Neural cell (in vitro differentiated cells): ENCODE measurements at regions not wholly inside any gene's neighbourhood (a gene's known extent, or its start where the extent isn't known, plus 50 kb on each side); places are given as distances from the start of the nearest gene placed in this dataset.

ENCODE experiments used
- EP300 ChIP-seq: fragments of 450-650 bp; conservative IDR thresholded peaks from 2 replicates; pipeline ENCODE4 v1.6.1; 2014; ENCODE audit warnings: antibody characterized with exemption, mild to moderate bottlenecking, moderate library complexity; ENCODE audit not compliant: poor library complexity, severe bottlenecking
- EZH2 ChIP-seq: fragments of 200-600, 300-800 bp; shearing (Covaris generic), sonication (generic); IDR thresholded peaks from 2 replicates; pipeline ENCODE4 v1.6.1; 2014; ENCODE audit warnings: antibody characterized with exemption, low read length, borderline replicate concordance, mild to moderate bottlenecking; ENCODE audit not compliant: insufficient read depth, poor library complexity, severe bottlenecking
- MXI1 ChIP-seq: fragments of 450-650 bp; conservative IDR thresholded peaks from 2 replicates; pipeline ENCODE4 v1.6.1; 2014; ENCODE audit warnings: antibody characterized with exemption, mild to moderate bottlenecking; ENCODE audit not compliant: poor library complexity, severe bottlenecking
- POLR2AphosphoS5 ChIP-seq: IDR thresholded peaks from 2 replicates; pipeline ENCODE4 v1.6.1; 2012
- RAD21 ChIP-seq: fragments of 450-650 bp; conservative IDR thresholded peaks from 2 replicates; pipeline ENCODE4 v1.6.1; 2014; ENCODE audit warnings: antibody characterized with exemption, mild to moderate bottlenecking, moderate library complexity
- TAF1 ChIP-seq: IDR thresholded peaks from 2 replicates; pipeline ENCODE4 v1.6.1; 2012; ENCODE audit warnings: low read depth
- TF ChIP-seq, protein P1 (sequence below): fragments of 450-650 bp; IDR thresholded peaks from 2 replicates; pipeline ENCODE4 v1.5.1; 2014; ENCODE audit warnings: antibody characterized with exemption, mild to moderate bottlenecking, moderate library complexity; ENCODE audit not compliant: poor library complexity, severe bottlenecking
- TF ChIP-seq, protein P2 (sequence below): IDR thresholded peaks from 2 replicates; pipeline ENCODE4 v1.6.1; 2012; ENCODE audit warnings: borderline replicate concordance

DNA sequence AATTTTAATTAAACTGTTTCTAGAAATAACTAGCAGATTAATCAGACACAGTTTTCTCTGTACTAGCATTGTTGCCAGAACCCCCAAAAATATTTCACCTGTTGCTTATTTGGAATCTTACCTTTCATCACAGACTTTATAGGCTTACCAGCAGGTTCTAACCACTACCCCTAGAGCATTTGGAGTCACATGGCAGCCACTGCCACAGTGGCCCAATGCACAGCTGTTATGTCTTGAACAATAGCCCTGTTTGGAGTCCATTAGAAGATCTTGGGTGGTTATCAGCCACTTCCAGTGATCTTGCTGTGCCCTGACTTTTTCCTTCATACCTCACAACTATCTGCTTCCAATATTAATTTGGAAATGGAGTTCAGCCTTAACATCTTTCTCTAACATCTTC, 186.2 kb upstream of the TANK start:
- TF ChIP-seq, protein P1, sequence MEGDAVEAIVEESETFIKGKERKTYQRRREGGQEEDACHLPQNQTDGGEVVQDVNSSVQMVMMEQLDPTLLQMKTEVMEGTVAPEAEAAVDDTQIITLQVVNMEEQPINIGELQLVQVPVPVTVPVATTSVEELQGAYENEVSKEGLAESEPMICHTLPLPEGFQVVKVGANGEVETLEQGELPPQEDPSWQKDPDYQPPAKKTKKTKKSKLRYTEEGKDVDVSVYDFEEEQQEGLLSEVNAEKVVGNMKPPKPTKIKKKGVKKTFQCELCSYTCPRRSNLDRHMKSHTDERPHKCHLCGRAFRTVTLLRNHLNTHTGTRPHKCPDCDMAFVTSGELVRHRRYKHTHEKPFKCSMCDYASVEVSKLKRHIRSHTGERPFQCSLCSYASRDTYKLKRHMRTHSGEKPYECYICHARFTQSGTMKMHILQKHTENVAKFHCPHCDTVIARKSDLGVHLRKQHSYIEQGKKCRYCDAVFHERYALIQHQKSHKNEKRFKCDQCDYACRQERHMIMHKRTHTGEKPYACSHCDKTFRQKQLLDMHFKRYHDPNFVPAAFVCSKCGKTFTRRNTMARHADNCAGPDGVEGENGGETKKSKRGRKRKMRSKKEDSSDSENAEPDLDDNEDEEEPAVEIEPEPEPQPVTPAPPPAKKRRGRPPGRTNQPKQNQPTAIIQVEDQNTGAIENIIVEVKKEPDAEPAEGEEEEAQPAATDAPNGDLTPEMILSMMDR = no peak
- TF ChIP-seq, protein P2, sequence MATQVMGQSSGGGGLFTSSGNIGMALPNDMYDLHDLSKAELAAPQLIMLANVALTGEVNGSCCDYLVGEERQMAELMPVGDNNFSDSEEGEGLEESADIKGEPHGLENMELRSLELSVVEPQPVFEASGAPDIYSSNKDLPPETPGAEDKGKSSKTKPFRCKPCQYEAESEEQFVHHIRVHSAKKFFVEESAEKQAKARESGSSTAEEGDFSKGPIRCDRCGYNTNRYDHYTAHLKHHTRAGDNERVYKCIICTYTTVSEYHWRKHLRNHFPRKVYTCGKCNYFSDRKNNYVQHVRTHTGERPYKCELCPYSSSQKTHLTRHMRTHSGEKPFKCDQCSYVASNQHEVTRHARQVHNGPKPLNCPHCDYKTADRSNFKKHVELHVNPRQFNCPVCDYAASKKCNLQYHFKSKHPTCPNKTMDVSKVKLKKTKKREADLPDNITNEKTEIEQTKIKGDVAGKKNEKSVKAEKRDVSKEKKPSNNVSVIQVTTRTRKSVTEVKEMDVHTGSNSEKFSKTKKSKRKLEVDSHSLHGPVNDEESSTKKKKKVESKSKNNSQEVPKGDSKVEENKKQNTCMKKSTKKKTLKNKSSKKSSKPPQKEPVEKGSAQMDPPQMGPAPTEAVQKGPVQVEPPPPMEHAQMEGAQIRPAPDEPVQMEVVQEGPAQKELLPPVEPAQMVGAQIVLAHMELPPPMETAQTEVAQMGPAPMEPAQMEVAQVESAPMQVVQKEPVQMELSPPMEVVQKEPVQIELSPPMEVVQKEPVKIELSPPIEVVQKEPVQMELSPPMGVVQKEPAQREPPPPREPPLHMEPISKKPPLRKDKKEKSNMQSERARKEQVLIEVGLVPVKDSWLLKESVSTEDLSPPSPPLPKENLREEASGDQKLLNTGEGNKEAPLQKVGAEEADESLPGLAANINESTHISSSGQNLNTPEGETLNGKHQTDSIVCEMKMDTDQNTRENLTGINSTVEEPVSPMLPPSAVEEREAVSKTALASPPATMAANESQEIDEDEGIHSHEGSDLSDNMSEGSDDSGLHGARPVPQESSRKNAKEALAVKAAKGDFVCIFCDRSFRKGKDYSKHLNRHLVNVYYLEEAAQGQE = no peak
- TF ChIP-seq RAD21 (no peak), MXI1 (no peak), POLR2AphosphoS5 (no peak), EZH2 (no peak), TAF1 (no peak), EP300 (no peak)
